ENCODE measurements at regions not wholly inside any gene's neighbourhood (a gene's known extent, or its start where the extent isn't known, plus 50 kb on each side); places are given as distances from the start of the nearest gene placed in this dataset.

- Histone ChIP-seq H3K9me3 (ENCODE audit: control insufficient read depth, insufficient read depth, low read depth, low read length) (no peaks in the 10 kb centered on the region), H3K36me3 (ENCODE audit: control insufficient read depth in 2 of 2, insufficient read depth in 1 of 2, low read length in 2 of 2) (no peaks in the 10 kb centered on the region), H3K4me3 (ENCODE audit: low read depth, low read length) (no peak overlapping the region), H3K4me1 (ENCODE audit: control insufficient read depth, insufficient read depth, low read length) (no peaks in the 10 kb centered on the region), H3K27ac (ENCODE audit: extremely low read depth, low read depth, low read length) (no peak overlapping the region)
- ChIA-PET CTCF (interaction anchor here (0.5 to 7.0 kb wide), 46 partner anchors 9 to 962 kb away, joined by 3 to 95 read pairs (median 5); partner anchors contain the start of gene GADD45A), POLR2A (interaction anchor here (3.0 kb wide), 1 partner anchor 124 kb away, joined by 24 read pairs; the partner anchor contains the start of gene GADD45A)
- no peak for TF ChIP-seq ELK4 (IDR thresholded peaks at IDR 0.05; ENCODE audit: borderline replicate concordance, low read depth, low read length)
- no peak for TF ChIP-seq ZNF223 (tag by site-specific recombination; IDR thresholded peaks at IDR 0.05)
- TF ChIP-seq ZNF362 (tag by site-specific recombination; IDR thresholded peaks at IDR 0.05), result peak; percentile 98
- TF ChIP-seq ZSCAN30 (tag by site-specific recombination; IDR thresholded peaks at IDR 0.05), result peak; percentile 76
- no peak for TF ChIP-seq ZIC2 (tag by site-specific recombination; IDR thresholded peaks at IDR 0.05)
- TF ChIP-seq ZNF416 (tag by site-specific recombination; IDR thresholded peaks at IDR 0.05), result no peak
- peak; percentile 48; the same call in 1 of the 2 replicates for TF ChIP-seq ZNF660 (tag by site-specific recombination; IDR thresholded peaks at IDR 0.05)
- TF ChIP-seq ZBTB48 (tag by site-specific recombination; IDR thresholded peaks at IDR 0.05), result 0 out of 2 replicates have a peak, but pooled peaks have one; percentile 25
- no peak for TF ChIP-seq SP2 (tag by site-specific recombination; IDR thresholded peaks at IDR 0.05)
- no peak for TF ChIP-seq ZNF580 (tag by site-specific recombination; IDR thresholded peaks at IDR 0.05)
- TF ChIP-seq BCL6B (tag by site-specific recombination; IDR thresholded peaks at IDR 0.05), result no peak
- TF ChIP-seq SCRT1 (tag by site-specific recombination; IDR thresholded peaks at IDR 0.05; ENCODE audit: borderline replicate concordance), result peak; percentile 53; the same call in 1 of the 2 replicates
- TF ChIP-seq GLI4 (tag by site-specific recombination; IDR thresholded peaks at IDR 0.05), result no peak
- TF ChIP-seq KLF7 (tag by site-specific recombination; IDR thresholded peaks at IDR 0.05; ENCODE audit: borderline replicate concordance), result no peak
- TF ChIP-seq ZNF335 (tag by site-specific recombination; conservative IDR thresholded peaks at IDR 0.05), result no peak
- peak; percentile 76 for TF ChIP-seq IKZF3 (tag by site-specific recombination; IDR thresholded peaks at IDR 0.05)
- peak; percentile 78 for TF ChIP-seq OSR2 (tag by site-specific recombination; IDR thresholded peaks at IDR 0.05)
- 0 out of 2 replicates have a peak, but pooled peaks have one; percentile 54 for TF ChIP-seq ZNF501 (tag by site-specific recombination; IDR thresholded peaks at IDR 0.05)
- 0 out of 2 replicates have a peak, but pooled peaks have one; percentile 13 for TF ChIP-seq ZNF843 (tag by site-specific recombination; IDR thresholded peaks at IDR 0.05)
- TF ChIP-seq ZNF121 (tag by site-specific recombination; IDR thresholded peaks at IDR 0.05), result no peak
- TF ChIP-seq ZNF654 (tag by site-specific recombination; IDR thresholded peaks at IDR 0.05; ENCODE audit: low read depth), result peak; percentile 93
- peak; percentile 54; the same call in 1 of the 2 replicates for TF ChIP-seq CTCF (tag by site-specific recombination; IDR thresholded peaks at IDR 0.05)
- no peak for TF ChIP-seq KLF1 (tag by site-specific recombination; IDR thresholded peaks at IDR 0.05)
- TF ChIP-seq HOXC10 (CRISPR knock-in tag; IDR thresholded peaks at IDR 0.05), result no peak
- TF ChIP-seq REST (tag by site-specific recombination; IDR thresholded peaks at IDR 0.05), result no peak
- TF ChIP-seq PRDM10 (tag by site-specific recombination; IDR thresholded peaks at IDR 0.05), result no peak
These were observed 123.3 kb upstream of the GADD45A start for GRCh38 chr1:67561704-67562113.

Measured in HEK293 (cell line).